ENCODE measurements at regions not wholly inside any gene's neighbourhood (a gene's known extent, or its start where the extent isn't known, plus 50 kb on each side); places are given as distances from the start of the nearest gene placed in this dataset.

- DNase-seq (ENCODE audit: low read depth, low spot score) (no peak), ATAC-seq (no peak)
- no peak overlapping the region for H3K4me3 ChIP-seq (replicated peaks in 1 of 2; ENCODE audit: low read depth in 1 of 2, low read length in 2 of 2)
- no TSS peak for BruUV-seq (replicated peaks)
- no peaks in the 10 kb centered on the region for H4K20me1 ChIP-seq (ENCODE audit: insufficient read depth)
- H3K79me2 ChIP-seq (ENCODE audit: insufficient read depth, low read length), result no peaks in the 10 kb centered on the region
- H3K9me2 ChIP-seq (ENCODE audit: insufficient read depth), result no peaks in the 10 kb centered on the region
- H3K27me3 ChIP-seq (ENCODE audit: insufficient read depth, low read length), result no peaks in the 10 kb centered on the region
- CTCF ChIA-PET, result no interaction called here
- intact Hi-C loops (cut with micrococcal nuclease), result loop anchor here (5.0 kb wide), 1 partner anchor 50 kb away; no protein-coding TSS in a partner anchor
- no peak overlapping the region for H2AFZ ChIP-seq (ENCODE audit: low read depth, low read length, poor library complexity, severe bottlenecking)
- H3K9ac ChIP-seq (ENCODE audit: low read length), result no peak overlapping the region
- no peaks in the 10 kb centered on the region for H3K36me3 ChIP-seq (ENCODE audit: control insufficient read depth in 1 of 2, insufficient read depth in 2 of 2, low read length in 2 of 2)
- RAD21 ChIA-PET (ENCODE audit: low non-redundant PET in 1 of 2, low total read pairs in 2 of 2, uncharacterized antibody in 2 of 2, unreplicated experiment in 2 of 2), result no interaction called here
- H3K4me2 ChIP-seq (ENCODE audit: low read length), result no peak overlapping the region
- POLR2A ChIA-PET, result no interaction called here
- no peak for TF ChIP-seq EZH2phosphoT487 (IDR thresholded peaks at IDR 0.05; ENCODE audit: borderline replicate concordance)
- no peak for TF ChIP-seq CEBPB (IDR thresholded peaks at IDR 0.05; ENCODE audit: low read depth)
- no peak for TF ChIP-seq CTCF (IDR thresholded peaks at IDR 0.05 in 2 of 3, conservative IDR thresholded peaks at IDR 0.05 in 1 of 3; ENCODE audit: borderline replicate concordance in 1 of 3, insufficient read depth in 1 of 3, low read depth in 2 of 3, low read length in 2 of 3)
- no peak for TF ChIP-seq ZNF274 (IDR thresholded peaks at IDR 0.05; ENCODE audit: low read depth, low read length)
- TF ChIP-seq ELF1 (IDR thresholded peaks at IDR 0.05; ENCODE audit: borderline replicate concordance, low read depth), result no peak
- no peak for TF ChIP-seq SRF (IDR thresholded peaks at IDR 0.05; ENCODE audit: low read depth)
- H3K9me3 ChIP-seq (ENCODE audit: control insufficient read depth in 1 of 2, insufficient read depth in 1 of 2, low read depth in 1 of 2, low read length in 2 of 2), result peaks cover 28 to 44% of the 10 kb centered on the region in 2 experiments; a peak in 2 of 4 replicates
- no peaks in the 10 kb centered on the region for H3K4me1 ChIP-seq (ENCODE audit: control insufficient read depth in 1 of 2, insufficient read depth in 2 of 2, low read length in 2 of 2)
- no peak overlapping the region for H3K27ac ChIP-seq (ENCODE audit: low read depth, low read length)
These were observed 683.1 kb upstream of the SORCS1 start for GRCh38 chr10:107847620-107848019.

GRCh38 chr10:107834706-107835105, 670.2 kb upstream of the SORCS1 start:
- RAD21 ChIA-PET (ENCODE audit: low non-redundant PET in 1 of 2, low total read pairs in 2 of 2, uncharacterized antibody in 2 of 2, unreplicated experiment in 2 of 2), result no interaction called here
- ATAC-seq (no peak), DNase-seq (ENCODE audit: low read depth, low spot score) (no peak)
- Histone ChIP-seq H3K9me2 (ENCODE audit: insufficient read depth) (no peaks in the 10 kb centered on the region), H3K36me3 (ENCODE audit: control insufficient read depth in 1 of 2, insufficient read depth in 2 of 2, low read length in 2 of 2) (no peaks in the 10 kb centered on the region), H3K4me2 (ENCODE audit: low read length) (no peak overlapping the region), H3K27me3 (ENCODE audit: insufficient read depth, low read length) (no peaks in the 10 kb centered on the region), H3K9ac (ENCODE audit: low read length) (no peak overlapping the region), H3K79me2 (ENCODE audit: insufficient read depth, low read length) (no peaks in the 10 kb centered on the region), H2AFZ (ENCODE audit: low read depth, low read length, poor library complexity, severe bottlenecking) (no peak overlapping the region), H4K20me1 (ENCODE audit: insufficient read depth) (no peaks in the 10 kb centered on the region), H3K4me1 (ENCODE audit: control insufficient read depth in 1 of 2, insufficient read depth in 2 of 2, low read length in 2 of 2) (no peaks in the 10 kb centered on the region), H3K27ac (ENCODE audit: low read depth, low read length) (no peak overlapping the region), H3K9me3 (ENCODE audit: control insufficient read depth in 1 of 2, insufficient read depth in 1 of 2, low read depth in 1 of 2, low read length in 2 of 2) (peaks cover 14 to 47% of the 10 kb centered on the region in 2 experiments), H3K4me3 (replicated peaks in 1 of 2; ENCODE audit: low read depth in 1 of 2, low read length in 2 of 2) (no peak overlapping the region)
- intact Hi-C loops (cut with micrococcal nuclease), result no loop called here
- POLR2A ChIA-PET, result no interaction called here
- CTCF ChIA-PET, result no interaction called here
- BruUV-seq (replicated peaks), result no TSS peak
- TF ChIP-seq JUND (IDR thresholded peaks at IDR 0.05) (no peak), POLR2AphosphoS5 (IDR thresholded peaks at IDR 0.05; ENCODE audit: low read depth, low read length) (no peak), YY1 (IDR thresholded peaks at IDR 0.05; ENCODE audit: extremely low read depth, insufficient replicate concordance, low read depth, low read length) (no peak), EGR1 (IDR thresholded peaks at IDR 0.05; ENCODE audit: low read depth) (no peak), ATF3 (IDR thresholded peaks at IDR 0.05) (no peak), EZH2phosphoT487 (IDR thresholded peaks at IDR 0.05; ENCODE audit: borderline replicate concordance) (no peak), SIN3A (IDR thresholded peaks at IDR 0.05; ENCODE audit: low read depth) (no peak), CTCF (IDR thresholded peaks at IDR 0.05 in 2 of 3, conservative IDR thresholded peaks at IDR 0.05 in 1 of 3; ENCODE audit: borderline replicate concordance in 1 of 3, insufficient read depth in 1 of 3, low read depth in 2 of 3, low read length in 2 of 3) (no peak)

Data from HCT116 (cell line).